Heart right ventricle (tissue), 16 donors: ENCODE measurements at regions not wholly inside any gene's neighbourhood (a gene's known extent, or its start where the extent isn't known, plus 50 kb on each side); places are given as distances from the start of the nearest gene placed in this dataset.

Source experiments
- ATAC-seq, 8 donors: fragments of 200-7000 bp; cut with Tn5 transposase; one replicate each; pipeline ENCODE4 v1.9.1; 2020; ENCODE audit warnings: mild to moderate bottlenecking in 8 of 8, moderate library complexity in 8 of 8, moderate number of reproducible peaks in 1 of 8
- DNase-seq, 2 donors: peaks; one replicate each; pipeline ENCODE4 v3.0.0-alpha.2; 2020
- H3K27ac ChIP-seq, 10 donors: fragments of 200-600 bp; sonication (generic) in 2 of 10; one replicate each; pipeline versions ENCODE4 v1.5.0 to v1.8.0; 2020 to 2022; ENCODE audit warnings: mild to moderate bottlenecking in 3 of 10
- H3K27me3 ChIP-seq, 7 donors: fragments of 200-600 bp; one replicate each; pipeline ENCODE4 v1.8.0; 2021 to 2022; ENCODE audit warnings: mild to moderate bottlenecking in 2 of 7
- H3K36me3 ChIP-seq, 9 donors: fragments of 200-600 bp; sonication (generic) in 1 of 9; one replicate each; pipeline versions ENCODE4 v1.5.0 to v1.8.0; 2020 to 2022; ENCODE audit warnings: mild to moderate bottlenecking in 2 of 9
- H3K4me1 ChIP-seq, 9 donors: fragments of 200-600 bp; sonication (generic) in 1 of 9; one replicate each; pipeline versions ENCODE4 v1.5.0 to v1.8.0; 2020 to 2022; ENCODE audit warnings: mild to moderate bottlenecking in 4 of 9
- H3K4me3 ChIP-seq, 10 donors: fragments of 200-600 bp; sonication (generic) in 2 of 10; one replicate each; pipeline versions ENCODE4 v1.5.0 to v1.8.0; 2020 to 2022; ENCODE audit warnings: mild to moderate bottlenecking in 7 of 10, moderate library complexity in 2 of 10
- H3K9me3 ChIP-seq, 11 donors: fragments of 200-600 bp in 10 of 11; sonication (generic) in 2 of 11; one replicate each; pipeline versions ENCODE4 v1.5.0 to v1.8.0; 2013 to 2022; ENCODE audit warnings: mild to moderate bottlenecking in 2 of 11, control low read depth in 1 of 11, moderate library complexity in 1 of 11
- CTCF ChIP-seq, 9 donors: fragments of 200-600 bp; sonication (generic) in 2 of 9; IDR thresholded peaks; one replicate each; pipeline versions ENCODE4 v1.5.0 to v1.8.0; 2021 to 2022; ENCODE audit warnings: antibody characterized with exemption in 9 of 9, mild to moderate bottlenecking in 5 of 9, moderate library complexity in 1 of 9
- WGBS, 2 donors: extraction: QIAGEN DNeasy Blood & Tissue Kit; methylation state at CpG; one replicate each; pipeline ENCODE4 v1.1.7; 2013; ENCODE audit warnings: inconsistent platforms in 1 of 2; 5-methylcytosine and 5-hydroxymethylcytosine counted together
- intact Hi-C, 10 donors: fragments of 100-400 bp; cut with DNase I; formaldehyde crosslinking; loops; one replicate each; pipeline versions ENCODE4 v1.11.1 to v1.14.2; 2022
- donor health status: Arrhythmogenic right ventricular cardiomyopathy.
- donor health status: ischemic (EF 13 %, LVEDD 7.1; RV severe dilation, severe dysfunction).
- donor health status: healthy with polysubstance abuse.
- donor health status: DM: no; HTN: yes; CAD: no.
- donor health status: DM: no; HTN: no; CAD: no.
- donor health status: ischemic (EF 25% LVEDD 6.9; RV normal size, moderate dysfunction).
- donor health status: ischemic (EF 25% LVEDD 5.7; RV mildly dilated, moderate dysfunction).
- donor health status: healthy.
- donor health status: DM: yes; HTN: yes; CAD: no.
- donor health status: Ischemic cardiomyopathy.
- donor health status: ischemic (EF 35%, LVEDD 5.7; RV mildly dilated, moderate dysfunction).
- donor health status: nonischemic (EF 11% LVEDD 7.7; RV severe dilation, severe dysfunction).
- donor health status: DM: yes; HTN: yes; CAD: no.
- donor health status: PGD.
- donor health status: ischemic (EF 29% LVEDD 5.4; RV normal size, mild dysfunction).
- donor health status: nonischemic (EF 23%, LVEDD 6.1; RV moderate dilation, normal function).

GRCh38 chrX:95218976-95219375 lies 1465.7 kb upstream of the DIAPH2 start:
- no peaks in the 10 kb centered on the region for H3K4me1 ChIP-seq
- H3K9me3 ChIP-seq, result peaks cover 0 to 2% (median 0%) of the 10 kb centered on the region in 11 donors
- no peak overlapping the region for H3K27ac ChIP-seq
- H3K36me3 ChIP-seq, result no peaks in the 10 kb centered on the region
- DNase-seq (no peak), ATAC-seq (no peak)
- TF ChIP-seq CTCF (IDR thresholded peaks at IDR 0.05), result no peak
- intact Hi-C loops, result no loop called here
- 31 to 42% methylated on average over 4 of the region's 4 CpGs for WGBS, 2 donors
- H3K27me3 ChIP-seq, result no peaks in the 10 kb centered on the region
- H3K4me3 ChIP-seq, result no peak overlapping the region

DNA sequence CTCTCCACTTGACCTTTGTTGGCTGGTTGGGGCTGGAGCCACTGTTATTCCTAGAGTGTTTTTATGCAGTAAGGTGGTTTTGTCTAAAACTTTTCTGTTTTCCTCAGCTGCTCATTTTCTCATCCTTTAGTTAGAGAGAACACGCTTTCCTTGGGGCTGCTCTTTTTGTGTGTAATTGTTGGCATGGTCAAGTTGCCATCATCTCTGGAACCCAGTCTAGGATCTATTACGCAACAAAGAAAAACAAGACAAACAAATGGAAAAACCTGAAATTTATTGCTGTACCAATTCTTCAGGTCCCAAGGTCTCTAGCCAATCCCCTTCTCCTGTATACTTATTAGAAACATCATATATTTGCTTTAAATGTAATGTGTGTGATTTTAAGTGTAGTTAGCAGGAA lies 1436.3 kb upstream of the DIAPH2 start:
- no peaks in the 10 kb centered on the region for H3K36me3 ChIP-seq
- no peak overlapping the region for H3K4me3 ChIP-seq
- no peaks in the 10 kb centered on the region for H3K4me1 ChIP-seq
- no peaks in the 10 kb centered on the region for H3K27me3 ChIP-seq
- ATAC-seq (no peak), DNase-seq (no peak)
- no peak for TF ChIP-seq CTCF (IDR thresholded peaks at IDR 0.05)
- peaks cover 0 to 29% (median 0%) of the 10 kb centered on the region in 11 donors for H3K9me3 ChIP-seq
- no peak overlapping the region for H3K27ac ChIP-seq
- intact Hi-C loops, result no loop called here
- 73 to 89% methylated on average over 2 of the region's 2 CpGs for WGBS, 2 donors

DNA sequence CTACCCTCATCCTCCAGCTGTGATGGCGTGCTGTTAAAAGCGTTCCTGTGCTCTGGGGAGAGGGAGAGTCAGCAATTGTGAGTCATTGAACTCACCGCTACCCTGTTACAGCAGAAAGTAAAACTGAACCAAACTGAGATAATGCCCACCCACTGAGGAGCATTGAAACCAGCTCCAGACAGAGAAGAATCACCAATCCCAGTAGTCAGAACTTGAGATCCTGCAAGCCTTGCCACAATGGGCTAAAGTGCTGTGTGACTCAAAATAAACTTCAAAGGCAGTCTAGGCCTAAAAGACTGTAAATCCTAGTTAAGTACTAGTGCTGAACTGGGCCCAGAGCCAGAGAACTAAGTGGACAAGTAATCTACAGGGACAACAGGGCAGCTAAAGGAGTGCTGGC lies 1394.2 kb upstream of the DIAPH2 start:
- Histone ChIP-seq H3K36me3 (no peaks in the 10 kb centered on the region), H3K27me3 (no peaks in the 10 kb centered on the region), H3K27ac (no peak overlapping the region), H3K4me3 (no peak overlapping the region), H3K4me1 (no peaks in the 10 kb centered on the region), H3K9me3 (peaks cover 0 to 11% (median 0%) of the 10 kb centered on the region in 11 donors)
- WGBS, 2 donors, result 58 to 61% methylated on average over 3 of the region's 3 CpGs
- no peak for ATAC-seq
- intact Hi-C loops, result no loop called here
- no peak for TF ChIP-seq CTCF (IDR thresholded peaks at IDR 0.05)
- DNase-seq, result no peak

GRCh38 chrX:95291561-95291960 lies 1393.1 kb upstream of the DIAPH2 start:
- no peak for DNase-seq
- Histone ChIP-seq H3K4me3 (no peak overlapping the region), H3K27me3 (no peaks in the 10 kb centered on the region)

More at GRCh38 chrX:95291561-95291960, 1393.1 kb upstream of the DIAPH2 start:
- no peaks in the 10 kb centered on the region for H3K4me1 ChIP-seq
- H3K27ac ChIP-seq, result no peak overlapping the region
- intact Hi-C loops, result no loop called here
- peaks cover 0 to 22% (median 0%) of the 10 kb centered on the region in 11 donors for H3K9me3 ChIP-seq
- ATAC-seq, result no peak
- H3K36me3 ChIP-seq, result no peaks in the 10 kb centered on the region
- TF ChIP-seq CTCF (IDR thresholded peaks at IDR 0.05), result no peak
